Parathyroid adenoma (tissue), 2 donors: ENCODE measurements at regions not wholly inside any gene's neighbourhood (a gene's known extent, or its start where the extent isn't known, plus 50 kb on each side); places are given as distances from the start of the nearest gene placed in this dataset.

ENCODE experiments used
- H2AFZ ChIP-seq: fragments of 300-600 bp; sonication (generic); one replicate; pipeline ENCODE4 v1.7.0; 2017; ENCODE audit warnings: antibody characterized with exemption, mild to moderate bottlenecking
- H3K27ac ChIP-seq: fragments of 300-600 bp; sonication (generic); one replicate; pipeline ENCODE4 v1.7.0; 2017
- H3K27me3 ChIP-seq: fragments of 300-600 bp; sonication (generic); one replicate; pipeline ENCODE4 v1.7.0; 2017; ENCODE audit warnings: low read length; ENCODE audit not compliant: control insufficient read depth, insufficient read depth
- H3K36me3 ChIP-seq: fragments of 300-600 bp; sonication (generic); one replicate; pipeline ENCODE4 v1.7.0; 2017; ENCODE audit warnings: low read length; ENCODE audit not compliant: control insufficient read depth, insufficient read depth
- H3K4me1 ChIP-seq: fragments of 300-600 bp; sonication (generic); one replicate; pipeline ENCODE4 v1.7.0; 2017; ENCODE audit warnings: control low read depth
- H3K4me2 ChIP-seq: fragments of 300-600 bp; sonication (generic); one replicate; pipeline ENCODE4 v1.7.0; 2017; ENCODE audit warnings: low read length
- H3K4me3 ChIP-seq: fragments of 300-600 bp; sonication (generic); one replicate; pipeline ENCODE4 v1.7.0; 2017; ENCODE audit warnings: low read depth, low read length
- H3K79me2 ChIP-seq: fragments of 300-600 bp; sonication (generic); one replicate; pipeline ENCODE4 v1.7.0; 2017; ENCODE audit warnings: control low read depth
- H3K9ac ChIP-seq: fragments of 300-600 bp; sonication (generic); one replicate; pipeline ENCODE4 v1.7.0; 2017; ENCODE audit warnings: mild to moderate bottlenecking
- H3K9me3 ChIP-seq: fragments of 300-600 bp; sonication (generic); one replicate; pipeline ENCODE4 v1.7.0; 2017; ENCODE audit warnings: low read length; ENCODE audit not compliant: control insufficient read depth
- CTCF ChIP-seq: fragments of 300-600 bp; sonication (generic); IDR thresholded peaks from one replicate; pipeline ENCODE4 v1.7.0; 2017; ENCODE audit warnings: antibody characterized with exemption, mild to moderate bottlenecking
- donor health status: primary hyperparathyroidism.

- no peak overlapping the region for H2AFZ ChIP-seq
- no peaks in the 10 kb centered on the region for H3K79me2 ChIP-seq
- H3K9ac ChIP-seq = no peak overlapping the region
- no peak for TF ChIP-seq CTCF
- no peak overlapping the region for H3K27ac ChIP-seq
- no peaks in the 10 kb centered on the region for H3K27me3 ChIP-seq
- no peaks in the 10 kb centered on the region for H3K4me1 ChIP-seq
- H3K36me3 ChIP-seq = no peaks in the 10 kb centered on the region
- H3K4me3 ChIP-seq = no peak overlapping the region
- H3K4me2 ChIP-seq = no peak overlapping the region
- no peaks in the 10 kb centered on the region for H3K9me3 ChIP-seq
These were observed 73.3 kb upstream of the NFASC start for GRCh38 chr1:204797401-204797800.

DNA sequence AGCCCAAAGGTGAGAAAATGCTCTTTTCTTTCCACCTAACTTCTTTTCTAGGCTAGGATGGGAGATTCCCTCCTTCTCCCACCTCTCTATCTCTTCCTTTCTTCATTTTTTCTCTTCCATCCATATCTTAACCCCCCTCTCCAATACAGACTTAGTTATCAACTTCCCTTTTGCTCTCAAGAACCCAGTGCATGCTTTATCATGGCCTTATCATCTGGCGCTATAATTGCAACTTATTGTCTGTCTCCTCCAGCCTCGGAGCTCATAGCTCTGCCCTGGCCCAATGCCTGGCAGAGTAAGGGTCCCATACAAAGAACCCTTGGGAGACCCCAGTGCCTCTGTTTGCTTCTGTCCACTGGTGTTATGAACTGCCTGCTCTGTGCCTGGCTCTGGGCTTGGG is 71.0 kb upstream of the NFASC start:
- Histone ChIP-seq H3K4me1 (no peaks in the 10 kb centered on the region), H3K4me3 (no peak overlapping the region), H3K27me3 (no peaks in the 10 kb centered on the region), H3K9me3 (no peaks in the 10 kb centered on the region), H2AFZ (no peak overlapping the region), H3K79me2 (no peaks in the 10 kb centered on the region), H3K27ac (no peak overlapping the region), H3K4me2 (no peak overlapping the region), H3K9ac (no peak overlapping the region), H3K36me3 (no peaks in the 10 kb centered on the region)
- no peak for TF ChIP-seq CTCF

GRCh38 chr1:204801211-204801610 is 69.5 kb upstream of the NFASC start:
- Histone ChIP-seq H3K4me2 (no peak overlapping the region), H3K9me3 (no peaks in the 10 kb centered on the region), H3K27ac (no peak overlapping the region), H3K27me3 (no peaks in the 10 kb centered on the region), H3K4me3 (no peak overlapping the region), H2AFZ (no peak overlapping the region), H3K9ac (no peak overlapping the region), H3K36me3 (no peaks in the 10 kb centered on the region), H3K4me1 (no peaks in the 10 kb centered on the region), H3K79me2 (no peaks in the 10 kb centered on the region)
- no peak for TF ChIP-seq CTCF

GRCh38 chr1:204802401-204803175 is 68.1 kb upstream of the NFASC start:
- no peak for TF ChIP-seq CTCF
- Histone ChIP-seq H3K4me3 (no peak overlapping the region), H3K27me3 (no peaks in the 10 kb centered on the region), H3K79me2 (no peaks in the 10 kb centered on the region), H3K9ac (no peak overlapping the region), H3K27ac (no peak overlapping the region), H3K4me2 (no peak overlapping the region), H2AFZ (no peak overlapping the region), H3K9me3 (no peaks in the 10 kb centered on the region), H3K4me1 (no peaks in the 10 kb centered on the region), H3K36me3 (no peaks in the 10 kb centered on the region)

DNA sequence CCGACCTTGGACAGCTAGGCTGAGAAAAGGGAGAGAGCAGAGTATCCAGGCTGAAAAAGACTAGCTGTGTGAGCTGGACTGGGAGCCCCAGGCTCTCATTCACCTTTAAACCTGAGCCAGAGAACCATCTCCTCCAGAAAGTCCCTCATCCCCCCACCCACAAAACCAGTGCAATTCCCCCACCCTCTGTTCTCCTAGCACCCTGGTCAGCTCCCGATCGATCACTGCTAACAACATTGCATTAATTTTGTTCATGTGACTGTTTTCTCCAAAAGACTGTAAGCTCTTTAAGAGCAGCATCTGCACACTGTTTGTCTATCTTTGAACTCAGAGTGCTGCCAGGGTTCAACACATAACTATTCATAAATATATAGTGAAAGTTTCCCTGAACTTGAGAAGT is 67.1 kb upstream of the NFASC start:
- Histone ChIP-seq H3K27me3 (no peaks in the 10 kb centered on the region), H3K4me1 (no peaks in the 10 kb centered on the region), H3K27ac (no peak overlapping the region), H3K9ac (no peak overlapping the region), H3K4me3 (no peak overlapping the region), H3K4me2 (no peak overlapping the region), H3K9me3 (no peaks in the 10 kb centered on the region), H3K36me3 (no peaks in the 10 kb centered on the region), H3K79me2 (no peaks in the 10 kb centered on the region), H2AFZ (no peak overlapping the region)
- TF ChIP-seq CTCF = no peak
